ENCODE measurements at regions not wholly inside any gene's neighbourhood (a gene's known extent, or its start where the extent isn't known, plus 50 kb on each side); places are given as distances from the start of the nearest gene placed in this dataset.

GRCh38 chr12:112734859-112735695 lies 56.5 kb upstream of the RPH3A start:
- Histone ChIP-seq H3K27ac (ENCODE audit: low read length, poor library complexity, severe bottlenecking) (no peak overlapping the region), H4K91ac (ENCODE audit: low read length) (no peak overlapping the region), H3K4me3 (ENCODE audit: insufficient read depth in 1 of 2, low read depth in 1 of 2, low read length in 2 of 2) (no peak overlapping the region), H3K18ac (ENCODE audit: low read depth in 1 of 2, low read length in 2 of 2) (no peak overlapping the region), H2AK5ac (ENCODE audit: low read length, severe bottlenecking) (no peak overlapping the region), H4K8ac (ENCODE audit: low read length) (no peak overlapping the region), H2BK15ac (ENCODE audit: low read depth, poor library complexity, severe bottlenecking) (no peak overlapping the region), H3K9ac (ENCODE audit: low read length) (no peak overlapping the region), H3K23ac (ENCODE audit: low read length in 2 of 2) (no peak overlapping the region), H3K79me1 (replicated peaks; ENCODE audit: low read length, poor library complexity, severe bottlenecking) (no peaks in the 10 kb centered on the region), H3K14ac (ENCODE audit: low read length in 2 of 2) (no peak overlapping the region), H2BK120ac (ENCODE audit: low read depth, low read length) (no peak overlapping the region), H2BK5ac (ENCODE audit: low read depth, low read length, poor library complexity, severe bottlenecking) (no peak overlapping the region), H3K9me3 (ENCODE audit: control insufficient read depth, low read length) (no peaks in the 10 kb centered on the region), H2BK12ac (ENCODE audit: low read length in 2 of 2) (no peak overlapping the region), H3K27me3 (ENCODE audit: control insufficient read depth in 1 of 2, insufficient read depth in 1 of 2, low read length in 2 of 2) (peaks cover 5 to 15% of the 10 kb centered on the region in 2 experiments), H3K4me1 (ENCODE audit: control insufficient read depth, insufficient read depth, low read depth, low read length) (no peaks in the 10 kb centered on the region), H2AFZ (ENCODE audit: low read depth, low read length) (no peak overlapping the region), H3K36me3 (ENCODE audit: control insufficient read depth in 1 of 2, insufficient read depth in 2 of 2, low read depth in 1 of 2, low read length in 2 of 2) (no peaks in the 10 kb centered on the region), H3K4me2 (ENCODE audit: low read length, poor library complexity, severe bottlenecking) (no peak overlapping the region), H3K4ac (ENCODE audit: low read depth in 1 of 2, low read length in 2 of 2) (no peak overlapping the region)
- no peak for DNase-seq
- WGBS: 73% methylated on average over 12 of the region's 12 CpGs

GRCh38 chr12:112738531-112738930 lies 53.0 kb upstream of the RPH3A start:
- Histone ChIP-seq H4K91ac (ENCODE audit: low read length) (no peak overlapping the region), H3K18ac (ENCODE audit: low read depth in 1 of 2, low read length in 2 of 2) (no peak overlapping the region), H3K4me1 (ENCODE audit: control insufficient read depth, insufficient read depth, low read depth, low read length) (no peaks in the 10 kb centered on the region), H3K27ac (ENCODE audit: low read length, poor library complexity, severe bottlenecking) (no peak overlapping the region), H3K9me3 (ENCODE audit: control insufficient read depth, low read length) (no peaks in the 10 kb centered on the region), H3K4me2 (ENCODE audit: low read length, poor library complexity, severe bottlenecking) (no peak overlapping the region), H3K23ac (ENCODE audit: low read length in 2 of 2) (no peak overlapping the region), H2AFZ (ENCODE audit: low read depth, low read length) (no peak overlapping the region), H3K36me3 (ENCODE audit: control insufficient read depth in 1 of 2, insufficient read depth in 2 of 2, low read depth in 1 of 2, low read length in 2 of 2) (no peaks in the 10 kb centered on the region), H2BK15ac (ENCODE audit: low read depth, poor library complexity, severe bottlenecking) (no peak overlapping the region), H4K8ac (ENCODE audit: low read length) (no peak overlapping the region), H3K27me3 (ENCODE audit: control insufficient read depth in 1 of 2, insufficient read depth in 1 of 2, low read length in 2 of 2) (peaks cover 23 to 27% of the 10 kb centered on the region in 2 experiments), H3K79me1 (replicated peaks; ENCODE audit: low read length, poor library complexity, severe bottlenecking) (no peaks in the 10 kb centered on the region), H3K9ac (ENCODE audit: low read length) (no peak overlapping the region), H2BK12ac (ENCODE audit: low read length in 2 of 2) (no peak overlapping the region), H2BK120ac (ENCODE audit: low read depth, low read length) (no peak overlapping the region), H3K14ac (ENCODE audit: low read length in 2 of 2) (no peak overlapping the region), H2AK5ac (ENCODE audit: low read length, severe bottlenecking) (no peak overlapping the region), H3K4me3 (ENCODE audit: insufficient read depth in 1 of 2, low read depth in 1 of 2, low read length in 2 of 2) (no peak overlapping the region), H3K4ac (ENCODE audit: low read depth in 1 of 2, low read length in 2 of 2) (no peak overlapping the region), H2BK5ac (ENCODE audit: low read depth, low read length, poor library complexity, severe bottlenecking) (no peak overlapping the region)
- WGBS: 72% methylated on average over 2 of the region's 3 CpGs
- no peak for DNase-seq

GRCh38 chr12:112740387-112740934 lies 51.1 kb upstream of the RPH3A start:
- DNase-seq: no peak
- Histone ChIP-seq H3K23ac (ENCODE audit: low read length in 2 of 2) (no peak overlapping the region), H3K4ac (ENCODE audit: low read depth in 1 of 2, low read length in 2 of 2) (no peak overlapping the region), H3K4me1 (ENCODE audit: control insufficient read depth, insufficient read depth, low read depth, low read length) (no peaks in the 10 kb centered on the region), H2BK5ac (ENCODE audit: low read depth, low read length, poor library complexity, severe bottlenecking) (no peak overlapping the region), H3K14ac (ENCODE audit: low read length in 2 of 2) (no peak overlapping the region), H3K18ac (ENCODE audit: low read depth in 1 of 2, low read length in 2 of 2) (no peak overlapping the region), H3K4me2 (ENCODE audit: low read length, poor library complexity, severe bottlenecking) (no peak overlapping the region), H3K36me3 (ENCODE audit: control insufficient read depth in 1 of 2, insufficient read depth in 2 of 2, low read depth in 1 of 2, low read length in 2 of 2) (no peaks in the 10 kb centered on the region), H2BK15ac (ENCODE audit: low read depth, poor library complexity, severe bottlenecking) (no peak overlapping the region), H3K27me3 (ENCODE audit: control insufficient read depth in 1 of 2, insufficient read depth in 1 of 2, low read length in 2 of 2) (peaks cover 29 to 34% of the 10 kb centered on the region in 2 experiments), H3K27ac (ENCODE audit: low read length, poor library complexity, severe bottlenecking) (no peak overlapping the region), H3K9me3 (ENCODE audit: control insufficient read depth, low read length) (no peaks in the 10 kb centered on the region), H2AFZ (ENCODE audit: low read depth, low read length) (no peak overlapping the region), H2BK12ac (ENCODE audit: low read length in 2 of 2) (no peak overlapping the region), H2AK5ac (ENCODE audit: low read length, severe bottlenecking) (no peak overlapping the region), H2BK120ac (ENCODE audit: low read depth, low read length) (no peak overlapping the region), H3K4me3 (ENCODE audit: insufficient read depth in 1 of 2, low read depth in 1 of 2, low read length in 2 of 2) (no peak overlapping the region), H4K91ac (ENCODE audit: low read length) (no peak overlapping the region), H4K8ac (ENCODE audit: low read length) (no peak overlapping the region), H3K79me1 (replicated peaks; ENCODE audit: low read length, poor library complexity, severe bottlenecking) (no peaks in the 10 kb centered on the region), H3K9ac (ENCODE audit: low read length) (no peak overlapping the region)
- 83% methylated on average over 3 of the region's 3 CpGs for WGBS

GRCh38 chr12:112741106-112741505 lies 50.4 kb upstream of the RPH3A start:
- Histone ChIP-seq H2BK12ac (ENCODE audit: low read length in 2 of 2) (no peak overlapping the region), H3K23ac (ENCODE audit: low read length in 2 of 2) (no peak overlapping the region), H3K4me2 (ENCODE audit: low read length, poor library complexity, severe bottlenecking) (no peak overlapping the region), H2BK5ac (ENCODE audit: low read depth, low read length, poor library complexity, severe bottlenecking) (no peak overlapping the region), H2BK15ac (ENCODE audit: low read depth, poor library complexity, severe bottlenecking) (no peak overlapping the region), H4K8ac (ENCODE audit: low read length) (no peak overlapping the region), H3K27me3 (ENCODE audit: control insufficient read depth in 1 of 2, insufficient read depth in 1 of 2, low read length in 2 of 2) (peaks cover 29 to 39% of the 10 kb centered on the region in 2 experiments), H2AFZ (ENCODE audit: low read depth, low read length) (no peak overlapping the region), H2BK120ac (ENCODE audit: low read depth, low read length) (no peak overlapping the region), H3K27ac (ENCODE audit: low read length, poor library complexity, severe bottlenecking) (no peak overlapping the region), H3K79me1 (replicated peaks; ENCODE audit: low read length, poor library complexity, severe bottlenecking) (no peaks in the 10 kb centered on the region), H4K91ac (ENCODE audit: low read length) (no peak overlapping the region), H3K18ac (ENCODE audit: low read depth in 1 of 2, low read length in 2 of 2) (no peak overlapping the region), H3K9ac (ENCODE audit: low read length) (no peak overlapping the region), H3K14ac (ENCODE audit: low read length in 2 of 2) (no peak overlapping the region), H3K9me3 (ENCODE audit: control insufficient read depth, low read length) (no peaks in the 10 kb centered on the region), H3K4ac (ENCODE audit: low read depth in 1 of 2, low read length in 2 of 2) (no peak overlapping the region), H3K4me1 (ENCODE audit: control insufficient read depth, insufficient read depth, low read depth, low read length) (no peaks in the 10 kb centered on the region), H2AK5ac (ENCODE audit: low read length, severe bottlenecking) (no peak overlapping the region), H3K4me3 (ENCODE audit: insufficient read depth in 1 of 2, low read depth in 1 of 2, low read length in 2 of 2) (no peak overlapping the region), H3K36me3 (ENCODE audit: control insufficient read depth in 1 of 2, insufficient read depth in 2 of 2, low read depth in 1 of 2, low read length in 2 of 2) (no peaks in the 10 kb centered on the region)
- no peak for DNase-seq
- WGBS: 47% methylated on average over 2 of the region's 2 CpGs

Data from mesenchymal stem cell (in vitro differentiated cells and primary cell).